ENCODE measurements at regions not wholly inside any gene's neighbourhood (a gene's known extent, or its start where the extent isn't known, plus 50 kb on each side); places are given as distances from the start of the nearest gene placed in this dataset.

- no peak for TF ChIP-seq EZH2 (IDR thresholded peaks at IDR 0.05; ENCODE audit: borderline replicate concordance)
- no peak for TF ChIP-seq EZH2phosphoT487 (IDR thresholded peaks at IDR 0.05; ENCODE audit: low read depth, severe bottlenecking, unreplicated experiment)
- TF ChIP-seq CTCF (IDR thresholded peaks at IDR 0.05; ENCODE audit: poor library complexity), result no peak
- H2AFZ ChIP-seq, result no peak overlapping the region
- no peak overlapping the region for H3K4me2 ChIP-seq
- H3K9me2 ChIP-seq (replicated peaks; ENCODE audit: insufficient read depth), result no peaks in the 10 kb centered on the region
- no peaks in the 10 kb centered on the region for H3K79me2 ChIP-seq
- H3K4me1 ChIP-seq (ENCODE audit: insufficient read depth), result no peaks in the 10 kb centered on the region
- no peak for DNase-seq (ENCODE audit: low spot score)
- no peaks in the 10 kb centered on the region for H3K27me3 ChIP-seq
- no peaks in the 10 kb centered on the region for H4K20me1 ChIP-seq (ENCODE audit: insufficient read depth, poor library complexity, severe bottlenecking)
- WGBS (ENCODE audit: low lambda C conversion rate, missing lambda C conversion rate), result 66% methylated on average over 2 of the region's 2 CpGs
- H3K36me3 ChIP-seq (replicated peaks; ENCODE audit: insufficient read depth, low read depth), result no peaks in the 10 kb centered on the region
- H3K27ac ChIP-seq, result no peak overlapping the region
- no peak overlapping the region for H3K4me3 ChIP-seq
- no peaks in the 10 kb centered on the region for H3K9me3 ChIP-seq (ENCODE audit: low read depth)
These were observed 861.5 kb upstream of the ZWINT start for GRCh38 chr10:57222603-57223002.

GRCh38 chr10:57222129-57222528 lies 861.1 kb upstream of the ZWINT start:
- Histone ChIP-seq H3K79me2 (no peaks in the 10 kb centered on the region), H3K27me3 (no peaks in the 10 kb centered on the region), H3K9me2 (replicated peaks; ENCODE audit: insufficient read depth) (no peaks in the 10 kb centered on the region), H3K4me1 (ENCODE audit: insufficient read depth) (no peaks in the 10 kb centered on the region), H2AFZ (no peak overlapping the region), H3K4me2 (no peak overlapping the region), H3K36me3 (replicated peaks; ENCODE audit: insufficient read depth, low read depth) (no peaks in the 10 kb centered on the region), H3K4me3 (no peak overlapping the region), H3K27ac (no peak overlapping the region), H3K9me3 (ENCODE audit: low read depth) (no peaks in the 10 kb centered on the region), H4K20me1 (ENCODE audit: insufficient read depth, poor library complexity, severe bottlenecking) (no peaks in the 10 kb centered on the region)
- DNase-seq (ENCODE audit: low spot score), result no peak
- no peak for TF ChIP-seq EZH2phosphoT487 (IDR thresholded peaks at IDR 0.05; ENCODE audit: low read depth, severe bottlenecking, unreplicated experiment)
- TF ChIP-seq EZH2 (IDR thresholded peaks at IDR 0.05; ENCODE audit: borderline replicate concordance), result no peak
- no peak for TF ChIP-seq CTCF (IDR thresholded peaks at IDR 0.05; ENCODE audit: poor library complexity)
- 63% methylated on average over 3 of the region's 3 CpGs for WGBS (ENCODE audit: low lambda C conversion rate, missing lambda C conversion rate)

GRCh38 chr10:57221674-57222073 lies 860.6 kb upstream of the ZWINT start:
- no peak for TF ChIP-seq CTCF (IDR thresholded peaks at IDR 0.05; ENCODE audit: poor library complexity)
- no peak for TF ChIP-seq EZH2 (IDR thresholded peaks at IDR 0.05; ENCODE audit: borderline replicate concordance)
- no peak for TF ChIP-seq EZH2phosphoT487 (IDR thresholded peaks at IDR 0.05; ENCODE audit: low read depth, severe bottlenecking, unreplicated experiment)
- no peak overlapping the region for H3K4me2 ChIP-seq
- H4K20me1 ChIP-seq (ENCODE audit: insufficient read depth, poor library complexity, severe bottlenecking), result no peaks in the 10 kb centered on the region
- H3K4me3 ChIP-seq, result no peak overlapping the region
- H3K9me3 ChIP-seq (ENCODE audit: low read depth), result no peaks in the 10 kb centered on the region
- no peaks in the 10 kb centered on the region for H3K27me3 ChIP-seq
- 67% methylated on average over 3 of the region's 3 CpGs for WGBS (ENCODE audit: low lambda C conversion rate, missing lambda C conversion rate)
- no peak for DNase-seq (ENCODE audit: low spot score)
- H3K9me2 ChIP-seq (replicated peaks; ENCODE audit: insufficient read depth), result no peaks in the 10 kb centered on the region
- no peak overlapping the region for H2AFZ ChIP-seq
- H3K36me3 ChIP-seq (replicated peaks; ENCODE audit: insufficient read depth, low read depth), result no peaks in the 10 kb centered on the region
- H3K4me1 ChIP-seq (ENCODE audit: insufficient read depth), result no peaks in the 10 kb centered on the region
- no peaks in the 10 kb centered on the region for H3K79me2 ChIP-seq
- H3K27ac ChIP-seq, result no peak overlapping the region

GRCh38 chr10:57218382-57218781 lies 857.3 kb upstream of the ZWINT start:
- Histone ChIP-seq H2AFZ (no peak overlapping the region), H3K4me3 (no peak overlapping the region), H4K20me1 (ENCODE audit: insufficient read depth, poor library complexity, severe bottlenecking) (no peaks in the 10 kb centered on the region), H3K4me2 (no peak overlapping the region), H3K4me1 (ENCODE audit: insufficient read depth) (no peaks in the 10 kb centered on the region), H3K36me3 (replicated peaks; ENCODE audit: insufficient read depth, low read depth) (no peaks in the 10 kb centered on the region), H3K9me3 (ENCODE audit: low read depth) (no peaks in the 10 kb centered on the region), H3K9me2 (replicated peaks; ENCODE audit: insufficient read depth) (no peaks in the 10 kb centered on the region), H3K27me3 (no peaks in the 10 kb centered on the region), H3K79me2 (no peaks in the 10 kb centered on the region), H3K27ac (no peak overlapping the region)
- TF ChIP-seq CTCF (IDR thresholded peaks at IDR 0.05; ENCODE audit: poor library complexity) (no peak), EZH2phosphoT487 (IDR thresholded peaks at IDR 0.05; ENCODE audit: low read depth, severe bottlenecking, unreplicated experiment) (no peak), EZH2 (IDR thresholded peaks at IDR 0.05; ENCODE audit: borderline replicate concordance) (no peak)
- peak; percentile 11 for DNase-seq (ENCODE audit: low spot score)

Data from hepatocyte (in vitro differentiated cells).